ENCODE measurements at regions not wholly inside any gene's neighbourhood (a gene's known extent, or its start where the extent isn't known, plus 50 kb on each side); places are given as distances from the start of the nearest gene placed in this dataset.

- TF ChIP-seq, protein P1, sequence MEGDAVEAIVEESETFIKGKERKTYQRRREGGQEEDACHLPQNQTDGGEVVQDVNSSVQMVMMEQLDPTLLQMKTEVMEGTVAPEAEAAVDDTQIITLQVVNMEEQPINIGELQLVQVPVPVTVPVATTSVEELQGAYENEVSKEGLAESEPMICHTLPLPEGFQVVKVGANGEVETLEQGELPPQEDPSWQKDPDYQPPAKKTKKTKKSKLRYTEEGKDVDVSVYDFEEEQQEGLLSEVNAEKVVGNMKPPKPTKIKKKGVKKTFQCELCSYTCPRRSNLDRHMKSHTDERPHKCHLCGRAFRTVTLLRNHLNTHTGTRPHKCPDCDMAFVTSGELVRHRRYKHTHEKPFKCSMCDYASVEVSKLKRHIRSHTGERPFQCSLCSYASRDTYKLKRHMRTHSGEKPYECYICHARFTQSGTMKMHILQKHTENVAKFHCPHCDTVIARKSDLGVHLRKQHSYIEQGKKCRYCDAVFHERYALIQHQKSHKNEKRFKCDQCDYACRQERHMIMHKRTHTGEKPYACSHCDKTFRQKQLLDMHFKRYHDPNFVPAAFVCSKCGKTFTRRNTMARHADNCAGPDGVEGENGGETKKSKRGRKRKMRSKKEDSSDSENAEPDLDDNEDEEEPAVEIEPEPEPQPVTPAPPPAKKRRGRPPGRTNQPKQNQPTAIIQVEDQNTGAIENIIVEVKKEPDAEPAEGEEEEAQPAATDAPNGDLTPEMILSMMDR (IDR thresholded peaks at IDR 0.05; ENCODE audit: low read depth, low read length): no peak
- TF ChIP-seq POLR2A (IDR thresholded peaks at IDR 0.05; ENCODE audit: extremely low read depth, insufficient read length) (no peak), MYC (IDR thresholded peaks at IDR 0.05; ENCODE audit: low read depth, low read length) (no peak)
- TF ChIP-seq, protein P2, sequence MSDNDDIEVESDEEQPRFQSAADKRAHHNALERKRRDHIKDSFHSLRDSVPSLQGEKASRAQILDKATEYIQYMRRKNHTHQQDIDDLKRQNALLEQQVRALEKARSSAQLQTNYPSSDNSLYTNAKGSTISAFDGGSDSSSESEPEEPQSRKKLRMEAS (IDR thresholded peaks at IDR 0.05; ENCODE audit: low read depth, low read length): no peak
Observed at GRCh38 chr3:18965781-18966180, 182.5 kb upstream of the KCNH8 start.

All from NB4 (cell line).